Astrocyte (in vitro differentiated cells and primary cell): ENCODE measurements at regions not wholly inside any gene's neighbourhood (a gene's known extent, or its start where the extent isn't known, plus 50 kb on each side); places are given as distances from the start of the nearest gene placed in this dataset.

Experiments used
- DNase-seq: peaks from one replicate; pipeline ENCODE4 v3.0.0-alpha.2; 2010; ENCODE audit warnings: low read depth
- FAIRE-seq: peaks from 2 replicates; lab custom pipeline; 2011; peaks lifted over from hg19 to GRCh38; lab: Jason Lieb, UNC
- H2AFZ ChIP-seq: 2 replicates; pipeline ENCODE4 v1.6.0; 2012; ENCODE audit warnings: low read depth, low read length, inconsistent platforms
- H3K27ac ChIP-seq: 2 replicates; pipeline ENCODE4 v1.5.1; 2011; ENCODE audit warnings: low read depth, low read length, inconsistent platforms
- H3K27me3 ChIP-seq: 2 replicates; pipeline ENCODE4 v1.6.0; 2011; ENCODE audit warnings: low read length, inconsistent platforms; ENCODE audit not compliant: insufficient read depth
- H3K36me3 ChIP-seq: 2 replicates; pipeline ENCODE4 v1.5.1; 2011; ENCODE audit warnings: low read length, inconsistent platforms; ENCODE audit not compliant: insufficient read depth
- H3K4me1 ChIP-seq: 2 replicates; pipeline ENCODE4 v1.5.1; 2011; ENCODE audit warnings: low read length, inconsistent platforms; ENCODE audit not compliant: insufficient read depth
- H3K4me2 ChIP-seq: 2 replicates; pipeline ENCODE4 v1.6.0; 2012; ENCODE audit warnings: low read length, inconsistent platforms
- H3K4me3 ChIP-seq: 2 replicates; pipeline ENCODE4 v1.5.1; 2011; ENCODE audit warnings: low read depth, mild to moderate bottlenecking, low read length, inconsistent platforms; ENCODE audit not compliant: insufficient read depth
- H3K79me2 ChIP-seq: 2 replicates; pipeline ENCODE4 v1.6.0; 2012; ENCODE audit warnings: mild to moderate bottlenecking, low read length, inconsistent platforms; ENCODE audit not compliant: insufficient read depth
- H3K9ac ChIP-seq: 2 replicates; pipeline ENCODE4 v1.6.0; 2012; ENCODE audit warnings: mild to moderate bottlenecking, low read length, inconsistent platforms
- H3K9me3 ChIP-seq: 2 replicates; pipeline ENCODE4 v1.5.1; 2012; ENCODE audit warnings: low read depth, mild to moderate bottlenecking, low read length, inconsistent platforms; ENCODE audit not compliant: insufficient read depth
- H4K20me1 ChIP-seq: 2 replicates; pipeline ENCODE4 v1.6.0; 2012; ENCODE audit warnings: low read length, inconsistent platforms; ENCODE audit not compliant: insufficient read depth
- H3K27ac Mint-ChIP-seq: one replicate; pipeline ENCODE4 v1.8.0; 2021; ENCODE audit warnings: mild to moderate bottlenecking, mixed read lengths; ENCODE audit not compliant: unreplicated experiment
- H3K27me3 Mint-ChIP-seq: one replicate; pipeline ENCODE4 v1.8.0; 2021; ENCODE audit warnings: low read depth, mixed read lengths; ENCODE audit not compliant: unreplicated experiment
- H3K36me3 Mint-ChIP-seq: one replicate; pipeline ENCODE4 v1.8.0; 2021; ENCODE audit warnings: low read depth, mixed read lengths; ENCODE audit not compliant: unreplicated experiment
- H3K4me1 Mint-ChIP-seq: one replicate; pipeline ENCODE4 v1.8.0; 2021; ENCODE audit warnings: low read depth, mixed read lengths; ENCODE audit not compliant: unreplicated experiment
- H3K4me3 Mint-ChIP-seq: one replicate; pipeline ENCODE4 v1.8.0; 2021; ENCODE audit warnings: mild to moderate bottlenecking, moderate library complexity, mixed read lengths; ENCODE audit not compliant: unreplicated experiment
- H3K9me3 Mint-ChIP-seq: one replicate; pipeline ENCODE4 v1.8.0; 2021; ENCODE audit warnings: mild to moderate bottlenecking, mixed read lengths; ENCODE audit not compliant: unreplicated experiment
- EZH2 ChIP-seq: IDR thresholded peaks from 2 replicates; pipeline ENCODE4 v1.6.1; 2012; ENCODE audit warnings: mild to moderate bottlenecking, low read length, inconsistent platforms; ENCODE audit not compliant: insufficient read depth
- TF ChIP-seq, protein P1 (sequence below): IDR thresholded peaks from 2 replicates; pipeline ENCODE4 v1.5.1; 2011; ENCODE audit warnings: low read depth, mild to moderate bottlenecking, inconsistent platforms, low read length, moderate library complexity; ENCODE audit not compliant: insufficient read depth

DNA sequence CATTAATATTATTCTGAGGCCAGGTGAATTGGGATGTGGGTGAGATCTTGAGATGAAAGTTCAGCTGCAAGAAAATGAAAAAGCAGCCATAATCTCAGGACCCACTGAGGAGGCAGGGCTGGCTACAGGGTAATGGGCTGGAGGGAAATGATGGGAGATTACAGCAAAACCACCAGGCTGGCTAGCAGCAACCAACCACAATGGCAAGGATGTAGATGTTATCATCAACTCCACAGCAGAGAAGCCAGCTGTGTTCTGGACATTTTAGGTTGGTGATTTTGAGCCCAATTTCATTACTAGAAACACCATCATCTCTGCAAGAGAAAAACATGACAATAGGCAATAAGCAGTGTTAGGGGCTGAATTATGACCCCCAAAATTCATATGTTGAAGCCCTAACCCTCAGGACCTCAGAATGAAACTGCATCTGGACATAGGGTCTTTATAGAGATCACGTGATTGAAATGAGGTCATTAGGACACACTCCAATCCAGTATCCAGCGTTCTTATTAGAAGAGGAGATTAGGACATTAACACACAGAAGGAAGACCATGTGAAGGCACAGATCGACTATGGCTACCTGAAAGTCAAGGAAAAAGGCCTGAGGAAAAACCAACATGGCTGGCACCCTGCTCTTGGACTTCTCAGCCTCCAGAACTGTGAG is 139.8 kb upstream of the KIT start:
- Histone ChIP-seq H3K9ac (no peak overlapping the region), H3K36me3 (no peaks in the 10 kb centered on the region), H3K4me2 (no peak overlapping the region), H3K27ac (no peak overlapping the region), H3K27me3 (no peaks in the 10 kb centered on the region), H3K4me3 (no peak overlapping the region), H2AFZ (no peak overlapping the region), H3K79me2 (no peaks in the 10 kb centered on the region), H3K9me3 (no peaks in the 10 kb centered on the region), H3K4me1 (no peaks in the 10 kb centered on the region), H4K20me1 (no peaks in the 10 kb centered on the region)
- peaks cover 11% of the 10 kb centered on the region for H3K9me3 Mint-ChIP-seq
- peaks cover 7% of the 10 kb centered on the region for H3K4me1 Mint-ChIP-seq
- no peaks in the 10 kb centered on the region for H3K36me3 Mint-ChIP-seq
- TF ChIP-seq EZH2, result no peak
- TF ChIP-seq, protein P1, sequence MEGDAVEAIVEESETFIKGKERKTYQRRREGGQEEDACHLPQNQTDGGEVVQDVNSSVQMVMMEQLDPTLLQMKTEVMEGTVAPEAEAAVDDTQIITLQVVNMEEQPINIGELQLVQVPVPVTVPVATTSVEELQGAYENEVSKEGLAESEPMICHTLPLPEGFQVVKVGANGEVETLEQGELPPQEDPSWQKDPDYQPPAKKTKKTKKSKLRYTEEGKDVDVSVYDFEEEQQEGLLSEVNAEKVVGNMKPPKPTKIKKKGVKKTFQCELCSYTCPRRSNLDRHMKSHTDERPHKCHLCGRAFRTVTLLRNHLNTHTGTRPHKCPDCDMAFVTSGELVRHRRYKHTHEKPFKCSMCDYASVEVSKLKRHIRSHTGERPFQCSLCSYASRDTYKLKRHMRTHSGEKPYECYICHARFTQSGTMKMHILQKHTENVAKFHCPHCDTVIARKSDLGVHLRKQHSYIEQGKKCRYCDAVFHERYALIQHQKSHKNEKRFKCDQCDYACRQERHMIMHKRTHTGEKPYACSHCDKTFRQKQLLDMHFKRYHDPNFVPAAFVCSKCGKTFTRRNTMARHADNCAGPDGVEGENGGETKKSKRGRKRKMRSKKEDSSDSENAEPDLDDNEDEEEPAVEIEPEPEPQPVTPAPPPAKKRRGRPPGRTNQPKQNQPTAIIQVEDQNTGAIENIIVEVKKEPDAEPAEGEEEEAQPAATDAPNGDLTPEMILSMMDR, result no peak
- H3K27ac Mint-ChIP-seq, result no peak overlapping the region
- H3K4me3 Mint-ChIP-seq, result no peak overlapping the region
- DNase-seq (no peak), FAIRE-seq (no peak)
- no peaks in the 10 kb centered on the region for H3K27me3 Mint-ChIP-seq

DNA sequence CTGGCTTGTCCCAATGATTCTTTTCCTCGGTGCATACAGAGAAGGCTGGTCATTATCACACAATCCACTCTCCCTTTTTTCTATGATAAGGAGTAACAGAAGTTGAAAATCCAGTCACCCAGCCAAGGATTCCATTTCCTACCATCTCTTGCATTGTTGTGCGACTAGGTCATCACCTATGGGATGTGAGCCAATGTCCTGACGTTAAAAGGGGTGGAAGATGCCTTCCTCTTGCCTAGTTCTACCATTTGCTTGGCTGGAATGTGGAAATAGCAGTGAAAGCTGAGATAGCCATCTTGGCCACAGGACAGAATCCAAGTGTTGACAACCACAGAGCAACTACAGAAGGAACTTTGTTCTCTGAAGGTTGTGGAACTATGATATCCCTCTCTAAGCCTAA is 132.2 kb upstream of the KIT start:
- no peak overlapping the region for H3K9ac ChIP-seq
- H3K79me2 ChIP-seq, result no peaks in the 10 kb centered on the region
- H3K4me1 Mint-ChIP-seq, result peaks cover 9% of the 10 kb centered on the region
- H3K27me3 Mint-ChIP-seq, result no peaks in the 10 kb centered on the region
- H3K9me3 Mint-ChIP-seq, result peaks cover 11% of the 10 kb centered on the region
- H3K4me1 ChIP-seq, result peaks cover 4% of the 10 kb centered on the region
- TF ChIP-seq, protein P1, result no peak
- TF ChIP-seq EZH2, result no peak
- H3K36me3 Mint-ChIP-seq, result no peaks in the 10 kb centered on the region
- no peak overlapping the region for H3K4me3 ChIP-seq
- peak; percentile 97 for FAIRE-seq
- H3K36me3 ChIP-seq, result no peaks in the 10 kb centered on the region
- peak; percentile 82 for DNase-seq
- H2AFZ ChIP-seq, result no peak overlapping the region
- H3K4me2 ChIP-seq, result no peak overlapping the region
- no peak overlapping the region for H3K27ac Mint-ChIP-seq
- no peak overlapping the region for H3K4me3 Mint-ChIP-seq
- no peaks in the 10 kb centered on the region for H3K9me3 ChIP-seq
- no peaks in the 10 kb centered on the region for H3K27me3 ChIP-seq
- no peak overlapping the region for H3K27ac ChIP-seq
- no peaks in the 10 kb centered on the region for H4K20me1 ChIP-seq

DNA sequence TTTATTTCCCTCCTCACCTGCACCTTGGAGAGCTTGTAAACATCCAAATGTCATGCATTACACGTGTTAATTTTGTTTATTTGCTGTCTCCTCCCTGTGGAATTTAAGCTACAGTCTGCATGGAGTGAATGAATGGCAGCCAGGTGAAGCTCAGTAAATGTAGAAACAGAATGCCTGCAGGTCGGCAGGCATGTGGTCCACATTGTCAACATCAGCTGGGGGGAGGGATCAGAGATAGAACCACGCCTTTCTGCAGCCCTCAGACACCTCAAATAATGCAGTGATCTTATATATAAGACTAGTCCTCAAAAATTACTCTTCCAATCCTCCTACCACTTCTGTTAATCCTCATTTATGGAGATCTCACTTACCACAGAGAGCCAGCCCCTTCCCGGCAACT is 131.2 kb upstream of the KIT start:
- Mint-ChIP-seq H3K27me3 (no peaks in the 10 kb centered on the region), H3K27ac (no peak overlapping the region), H3K4me3 (no peak overlapping the region), H3K9me3 (peaks cover 11% of the 10 kb centered on the region), H3K36me3 (no peaks in the 10 kb centered on the region), H3K4me1 (peaks cover 9% of the 10 kb centered on the region)
- Histone ChIP-seq H3K27me3 (no peaks in the 10 kb centered on the region), H4K20me1 (no peaks in the 10 kb centered on the region), H3K36me3 (no peaks in the 10 kb centered on the region), H2AFZ (no peak overlapping the region), H3K4me1 (peaks cover 4% of the 10 kb centered on the region), H3K9ac (no peak overlapping the region), H3K4me2 (no peak overlapping the region), H3K79me2 (no peaks in the 10 kb centered on the region), H3K4me3 (no peak overlapping the region), H3K9me3 (no peaks in the 10 kb centered on the region), H3K27ac (no peak overlapping the region)
- FAIRE-seq, result no peak
- DNase-seq, result no peak
- TF ChIP-seq EZH2, result no peak
- TF ChIP-seq, protein P1, result no peak
